ENCODE measurements at regions not wholly inside any gene's neighbourhood (a gene's known extent, or its start where the extent isn't known, plus 50 kb on each side); places are given as distances from the start of the nearest gene placed in this dataset.

DNA sequence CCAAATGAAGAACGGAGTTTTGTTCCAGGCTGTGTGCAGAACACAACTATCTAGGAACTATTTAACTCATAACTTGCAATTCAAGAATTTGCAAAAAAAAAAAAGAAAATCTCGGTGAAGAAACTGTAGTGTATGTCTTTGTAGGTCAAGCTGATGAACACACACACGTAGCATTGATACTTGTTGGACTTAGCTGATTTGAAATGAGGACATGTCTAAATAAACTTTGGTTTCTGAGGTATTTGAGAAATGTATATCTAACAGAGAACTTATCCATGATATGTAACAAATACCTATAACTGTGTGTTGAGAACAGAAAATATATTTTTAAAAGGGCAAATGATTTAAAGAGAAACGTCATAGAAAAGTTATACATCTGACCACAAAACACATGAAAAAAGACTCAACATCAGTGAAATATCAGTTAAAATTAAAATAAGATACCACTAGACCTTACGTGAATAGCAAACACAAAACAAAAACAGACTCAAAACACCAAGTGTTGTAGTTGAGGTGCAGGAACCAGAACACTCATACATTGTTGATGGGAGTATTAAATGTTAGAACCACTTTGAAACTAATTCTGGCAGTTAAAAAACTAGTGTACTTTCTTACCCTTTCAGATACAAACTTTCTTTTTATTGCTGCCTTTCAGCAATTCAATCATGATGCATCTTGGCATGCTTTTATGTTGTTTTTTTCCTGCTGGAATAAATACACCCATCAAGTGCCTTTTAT lies 1535.8 kb upstream of the PCDH10 start:
- no peaks in the 10 kb centered on the region for H3K27me3 ChIP-seq (ENCODE audit: control insufficient read depth, insufficient read depth, low read length)
- TF ChIP-seq, protein P1, sequence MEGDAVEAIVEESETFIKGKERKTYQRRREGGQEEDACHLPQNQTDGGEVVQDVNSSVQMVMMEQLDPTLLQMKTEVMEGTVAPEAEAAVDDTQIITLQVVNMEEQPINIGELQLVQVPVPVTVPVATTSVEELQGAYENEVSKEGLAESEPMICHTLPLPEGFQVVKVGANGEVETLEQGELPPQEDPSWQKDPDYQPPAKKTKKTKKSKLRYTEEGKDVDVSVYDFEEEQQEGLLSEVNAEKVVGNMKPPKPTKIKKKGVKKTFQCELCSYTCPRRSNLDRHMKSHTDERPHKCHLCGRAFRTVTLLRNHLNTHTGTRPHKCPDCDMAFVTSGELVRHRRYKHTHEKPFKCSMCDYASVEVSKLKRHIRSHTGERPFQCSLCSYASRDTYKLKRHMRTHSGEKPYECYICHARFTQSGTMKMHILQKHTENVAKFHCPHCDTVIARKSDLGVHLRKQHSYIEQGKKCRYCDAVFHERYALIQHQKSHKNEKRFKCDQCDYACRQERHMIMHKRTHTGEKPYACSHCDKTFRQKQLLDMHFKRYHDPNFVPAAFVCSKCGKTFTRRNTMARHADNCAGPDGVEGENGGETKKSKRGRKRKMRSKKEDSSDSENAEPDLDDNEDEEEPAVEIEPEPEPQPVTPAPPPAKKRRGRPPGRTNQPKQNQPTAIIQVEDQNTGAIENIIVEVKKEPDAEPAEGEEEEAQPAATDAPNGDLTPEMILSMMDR (IDR thresholded peaks at IDR 0.05; ENCODE audit: insufficient read depth, low read length, severe bottlenecking) = no peak
- H3K4me3 ChIP-seq (ENCODE audit: low read depth, low read length) = no peak overlapping the region
- H3K36me3 ChIP-seq (ENCODE audit: control insufficient read depth, insufficient read depth, low read length) = no peaks in the 10 kb centered on the region
- FAIRE-seq = no peak
- no peak for DNase-seq (ENCODE audit: low read depth)

DNA sequence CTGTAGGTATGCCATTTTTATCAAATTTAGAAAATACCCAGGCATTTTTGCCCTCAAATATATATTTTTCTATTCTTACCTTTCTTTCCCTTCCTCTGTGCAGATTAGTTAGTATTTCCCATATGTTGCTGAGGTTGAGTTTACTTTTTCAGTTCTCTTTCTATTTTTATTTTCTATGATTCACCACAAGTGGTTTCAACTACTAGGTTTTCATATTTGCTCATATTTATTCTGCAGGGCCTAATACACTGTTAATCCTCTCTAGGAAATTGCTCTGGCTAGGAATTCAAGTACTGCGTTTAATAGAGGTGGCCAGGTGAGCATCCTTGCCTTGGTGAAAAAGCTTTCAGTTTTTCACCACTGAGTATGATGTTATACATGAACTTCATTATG lies 1535.3 kb upstream of the PCDH10 start:
- H3K4me3 ChIP-seq (ENCODE audit: low read depth, low read length) = no peak overlapping the region
- H3K27me3 ChIP-seq (ENCODE audit: control insufficient read depth, insufficient read depth, low read length) = no peaks in the 10 kb centered on the region
- DNase-seq (ENCODE audit: low read depth) (no peak), FAIRE-seq (no peak)
- TF ChIP-seq, protein P1 (IDR thresholded peaks at IDR 0.05; ENCODE audit: insufficient read depth, low read length, severe bottlenecking) = no peak
- H3K36me3 ChIP-seq (ENCODE audit: control insufficient read depth, insufficient read depth, low read length) = no peaks in the 10 kb centered on the region

DNA sequence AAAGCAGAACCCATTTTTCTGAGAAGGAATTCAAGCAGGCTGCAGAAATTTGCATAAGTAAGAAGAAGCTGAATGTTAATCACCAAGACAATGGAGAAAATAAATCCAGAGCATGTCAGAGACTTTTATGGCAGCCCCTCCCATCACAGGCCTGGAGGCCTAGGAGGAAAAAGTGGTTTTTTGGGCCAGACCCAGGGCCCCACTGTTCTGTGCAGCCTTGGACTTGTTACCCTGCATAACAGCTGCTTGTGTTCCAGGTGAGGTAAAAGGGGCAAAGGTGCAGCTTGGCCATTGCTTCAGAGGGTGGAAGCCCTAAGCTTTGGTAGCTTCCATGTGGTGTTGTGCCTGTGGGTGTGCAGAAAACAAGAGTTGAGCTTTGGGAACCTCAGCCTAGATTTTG lies 1516.2 kb upstream of the PCDH10 start:
- no peak for FAIRE-seq

DNA sequence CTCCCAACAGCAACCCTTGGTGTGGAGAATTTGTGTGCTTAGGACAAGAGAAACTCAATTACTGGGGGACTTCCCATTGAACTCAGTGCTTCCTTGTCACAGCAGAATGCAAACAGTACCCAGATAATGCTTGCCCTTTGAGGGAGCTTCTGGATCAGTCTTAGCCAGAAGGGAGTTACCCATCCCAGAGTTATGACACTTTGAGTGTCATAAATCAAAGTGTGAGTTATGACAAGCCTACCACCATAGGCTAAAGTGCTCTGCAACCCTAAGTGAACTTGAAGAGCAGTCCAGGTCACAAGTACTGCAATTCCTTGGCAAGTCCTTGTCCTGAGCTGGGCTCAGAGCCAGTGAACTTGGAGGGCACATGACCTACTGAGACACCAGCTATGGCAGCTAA lies 1513.9 kb upstream of the PCDH10 start:
- FAIRE-seq (no peak), DNase-seq (ENCODE audit: low read depth) (no peak)
- TF ChIP-seq, protein P1 (IDR thresholded peaks at IDR 0.05; ENCODE audit: insufficient read depth, low read length, severe bottlenecking) = no peak
- H3K4me3 ChIP-seq (ENCODE audit: low read depth, low read length) = no peak overlapping the region
- H3K27me3 ChIP-seq (ENCODE audit: control insufficient read depth, insufficient read depth, low read length) = no peaks in the 10 kb centered on the region
- H3K36me3 ChIP-seq (ENCODE audit: control insufficient read depth, insufficient read depth, low read length) = no peaks in the 10 kb centered on the region

More for the DNA sequence above, 1516.2 kb upstream of the PCDH10 start:
- DNase-seq (ENCODE audit: low read depth) = no peak
- TF ChIP-seq, protein P1 (IDR thresholded peaks at IDR 0.05; ENCODE audit: insufficient read depth, low read length, severe bottlenecking) = no peak
- no peaks in the 10 kb centered on the region for H3K27me3 ChIP-seq (ENCODE audit: control insufficient read depth, insufficient read depth, low read length)
- no peak overlapping the region for H3K4me3 ChIP-seq (ENCODE audit: low read depth, low read length)
- no peaks in the 10 kb centered on the region for H3K36me3 ChIP-seq (ENCODE audit: control insufficient read depth, insufficient read depth, low read length)

DNA sequence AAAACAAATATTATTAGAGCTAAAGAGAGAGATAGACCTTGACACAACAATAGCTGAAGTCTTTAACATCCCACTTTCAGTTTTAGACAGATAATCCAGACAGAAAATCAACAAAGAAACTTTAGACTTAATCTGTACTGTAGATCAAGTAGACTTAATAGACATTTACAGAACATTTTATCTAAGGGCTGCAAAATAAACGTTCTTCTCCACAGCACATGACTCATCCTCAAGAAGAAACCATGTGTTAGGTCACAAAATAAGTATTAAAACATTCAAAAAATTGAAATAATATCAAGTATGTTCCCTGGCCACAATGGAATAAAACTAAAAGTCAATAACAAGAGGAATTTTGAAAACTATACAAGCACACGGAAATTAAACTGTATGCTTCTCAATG lies 1510.3 kb upstream of the PCDH10 start:
- TF ChIP-seq, protein P1 (IDR thresholded peaks at IDR 0.05; ENCODE audit: insufficient read depth, low read length, severe bottlenecking) = no peak
- FAIRE-seq (no peak), DNase-seq (ENCODE audit: low read depth) (no peak)
- H3K4me3 ChIP-seq (ENCODE audit: low read depth, low read length) = no peak overlapping the region
- H3K36me3 ChIP-seq (ENCODE audit: control insufficient read depth, insufficient read depth, low read length) = no peaks in the 10 kb centered on the region
- no peaks in the 10 kb centered on the region for H3K27me3 ChIP-seq (ENCODE audit: control insufficient read depth, insufficient read depth, low read length)

GRCh38 chr4:131644619-131645018 lies 1504.5 kb upstream of the PCDH10 start:
- Histone ChIP-seq H3K27me3 (ENCODE audit: control insufficient read depth, insufficient read depth, low read length) (no peaks in the 10 kb centered on the region), H3K4me3 (ENCODE audit: low read depth, low read length) (no peak overlapping the region), H3K36me3 (ENCODE audit: control insufficient read depth, insufficient read depth, low read length) (no peaks in the 10 kb centered on the region)
- TF ChIP-seq, protein P1 (IDR thresholded peaks at IDR 0.05; ENCODE audit: insufficient read depth, low read length, severe bottlenecking) = peak; percentile 83
- no peak for FAIRE-seq
- DNase-seq (ENCODE audit: low read depth) = peak; percentile 69
